Erythroblast (primary cell): ENCODE measurements at regions not wholly inside any gene's neighbourhood (a gene's known extent, or its start where the extent isn't known, plus 50 kb on each side); places are given as distances from the start of the nearest gene placed in this dataset.

ENCODE experiments used
- GATA1 ChIP-seq: IDR thresholded peaks from 2 replicates; pipeline ENCODE4 v1.6.1; 2011; ENCODE audit warnings: low read depth, mild to moderate bottlenecking, control low read depth, low read length, moderate library complexity
- POLR2A ChIP-seq: IDR thresholded peaks from 2 replicates; pipeline ENCODE4 v1.6.1; 2011; ENCODE audit warnings: mild to moderate bottlenecking, low read length

DNA sequence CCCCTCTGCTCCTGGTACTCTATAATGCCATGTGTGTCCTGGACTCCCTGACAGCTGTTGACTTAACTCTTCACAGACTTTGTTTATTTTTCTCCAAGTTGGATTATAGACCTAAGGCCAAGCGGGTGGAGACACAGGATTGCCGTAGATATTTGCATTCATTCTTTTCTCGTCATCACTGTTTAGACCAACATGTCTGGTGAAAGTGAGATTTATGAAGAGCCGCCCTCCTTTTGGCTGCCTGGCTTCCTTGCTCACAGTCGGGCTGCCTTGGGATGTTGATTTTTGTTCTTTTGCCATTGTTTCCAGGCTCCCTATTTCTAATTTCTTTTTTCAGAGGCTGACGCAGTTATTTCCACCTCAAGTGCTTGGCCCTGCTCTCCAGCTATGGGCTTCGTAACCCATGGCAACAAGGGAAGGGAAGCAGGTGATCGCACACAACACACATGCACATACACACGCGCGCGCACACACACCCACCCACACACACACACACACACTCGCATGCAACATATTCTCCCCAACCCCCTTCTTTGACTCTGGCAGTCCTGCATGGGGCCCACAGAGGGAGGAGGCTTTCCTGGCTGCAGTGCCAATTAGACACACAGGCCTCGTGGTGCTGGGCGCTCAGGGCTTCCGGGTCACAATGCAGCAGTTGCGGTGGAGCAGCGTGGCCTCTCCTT, 296.5 kb downstream of the MTX2 start:
- no peak for TF ChIP-seq POLR2A
- TF ChIP-seq GATA1: no peak
